Activated naive CD8-positive, alpha-beta T cell treated with anti-CD3 and anti-CD28 coated beads, Interleukin-2, amount 50 U/mL, for 16 hours (primary cell): ENCODE measurements at regions not wholly inside any gene's neighbourhood (a gene's known extent, or its start where the extent isn't known, plus 50 kb on each side); places are given as distances from the start of the nearest gene placed in this dataset.

Source experiments
- DNase-seq: peaks from one replicate; pipeline ENCODE4 v3.0.0-alpha.2; 2020; ENCODE audit warnings: low read depth, low spot score

- DNase-seq, result no peak
These were observed 366.7 kb downstream of the UQCRFS1 start for GRCh38 chr19:28846094-28846812.

GRCh38 chr19:28843761-28844492 lies 369.0 kb downstream of the UQCRFS1 start:
- no peak for DNase-seq

- DNase-seq, result no peak
These were observed 371.4 kb downstream of the UQCRFS1 start for GRCh38 chr19:28841531-28841930.

DNA sequence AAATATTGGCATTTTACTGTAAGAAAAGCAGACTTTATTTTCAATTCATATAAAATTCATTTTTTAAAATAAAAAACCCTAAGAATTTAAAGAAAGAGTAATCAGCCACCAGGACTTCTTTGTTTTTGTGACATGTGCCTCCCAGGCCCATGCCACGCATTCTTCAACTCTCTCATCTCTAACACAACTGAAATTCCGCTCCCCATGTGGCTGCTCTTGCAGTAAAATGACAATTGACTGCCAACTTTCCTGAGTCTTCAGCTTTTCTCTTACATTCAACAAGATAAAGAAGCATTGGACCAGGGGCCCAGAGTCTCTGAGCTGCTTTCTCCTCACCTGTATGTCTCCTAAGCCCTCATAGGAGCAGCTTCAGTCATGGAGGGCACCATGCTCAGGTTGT lies 372.1 kb downstream of the UQCRFS1 start:
- no peak for DNase-seq

DNA sequence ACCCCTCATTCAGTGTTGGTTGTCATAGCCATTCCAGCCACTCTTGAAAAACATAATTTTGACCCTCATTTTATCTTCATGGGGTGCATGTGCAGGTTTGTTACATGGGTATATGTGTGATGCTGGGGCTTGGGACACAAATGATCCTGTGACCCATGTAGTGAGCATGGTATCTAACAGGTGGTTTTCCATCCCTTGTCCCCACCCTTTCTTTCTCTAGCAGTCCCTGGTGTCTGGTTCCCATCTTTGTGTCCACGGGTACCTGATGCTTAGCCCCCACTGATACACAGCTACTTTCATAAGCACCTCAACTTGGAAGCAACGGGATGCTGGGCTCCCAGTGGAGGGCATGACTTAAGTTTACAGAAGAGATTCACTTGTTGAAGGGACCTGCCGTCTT lies 373.5 kb downstream of the UQCRFS1 start:
- DNase-seq, result no peak

GRCh38 chr19:28838909-28839308 lies 374.0 kb downstream of the UQCRFS1 start:
- no peak for DNase-seq

- no peak for DNase-seq
These were observed 376.5 kb downstream of the UQCRFS1 start for GRCh38 chr19:28836421-28836820.

DNA sequence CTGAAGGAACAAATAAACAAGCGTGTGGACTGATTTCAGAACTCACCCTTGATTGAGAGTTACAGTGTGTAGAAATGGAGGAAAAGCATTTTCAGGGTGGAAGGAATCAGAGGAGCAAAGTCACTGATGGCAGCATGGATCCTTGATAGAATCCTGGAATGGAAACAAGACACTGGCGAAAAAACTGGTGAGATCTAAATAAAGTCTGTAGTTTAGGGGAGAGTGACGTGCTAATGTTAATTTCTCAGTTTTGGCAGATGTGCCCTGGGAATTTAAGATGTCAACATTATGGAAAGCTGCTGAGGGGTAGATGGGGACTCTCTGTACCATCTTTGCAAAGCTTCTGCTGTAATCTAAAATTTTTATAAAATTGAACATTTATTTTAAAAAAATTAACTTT lies 378.0 kb downstream of the UQCRFS1 start:
- no peak for DNase-seq

- DNase-seq, result no peak
These were observed 381.5 kb downstream of the UQCRFS1 start for GRCh38 chr19:28831462-28831861.

- no peak for DNase-seq
These were observed 383.2 kb downstream of the UQCRFS1 start for GRCh38 chr19:28829762-28830161.

- no peak for DNase-seq
These were observed 383.6 kb downstream of the UQCRFS1 start for GRCh38 chr19:28829359-28829758.

GRCh38 chr19:28828276-28828870 lies 384.6 kb downstream of the UQCRFS1 start:
- no peak for DNase-seq

DNA sequence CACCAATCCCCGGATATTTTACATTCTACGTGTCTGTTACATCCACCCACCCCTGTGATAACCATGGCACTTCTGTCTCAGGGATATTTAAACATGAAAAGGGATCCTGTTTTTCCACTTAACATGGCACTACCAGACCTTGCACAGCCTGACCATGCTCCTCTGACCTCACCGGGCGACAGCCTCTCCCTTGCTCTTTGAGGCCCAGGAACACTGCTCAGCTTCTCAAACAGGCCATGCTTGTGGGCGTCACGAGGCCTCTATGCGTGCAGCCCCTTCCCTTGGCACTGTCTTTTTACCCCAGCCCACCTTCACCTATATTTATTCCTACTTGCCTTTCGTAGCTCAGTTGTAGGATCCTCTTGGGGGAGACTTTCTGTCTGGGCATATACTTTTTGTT lies 385.6 kb downstream of the UQCRFS1 start:
- no peak for DNase-seq

GRCh38 chr19:28823338-28823961 lies 389.5 kb downstream of the UQCRFS1 start:
- no peak for DNase-seq

GRCh38 chr19:28820289-28820688 lies 392.7 kb downstream of the UQCRFS1 start:
- no peak for DNase-seq

GRCh38 chr19:28815257-28815656 lies 397.7 kb downstream of the UQCRFS1 start:
- no peak for DNase-seq

GRCh38 chr19:28794301-28794700 lies 418.6 kb downstream of the UQCRFS1 start:
- DNase-seq, result no peak

- no peak for DNase-seq
These were observed 419.4 kb downstream of the UQCRFS1 start for GRCh38 chr19:28793391-28794168.

- no peak for DNase-seq
These were observed 427.0 kb downstream of the UQCRFS1 start for GRCh38 chr19:28785971-28786370.

DNA sequence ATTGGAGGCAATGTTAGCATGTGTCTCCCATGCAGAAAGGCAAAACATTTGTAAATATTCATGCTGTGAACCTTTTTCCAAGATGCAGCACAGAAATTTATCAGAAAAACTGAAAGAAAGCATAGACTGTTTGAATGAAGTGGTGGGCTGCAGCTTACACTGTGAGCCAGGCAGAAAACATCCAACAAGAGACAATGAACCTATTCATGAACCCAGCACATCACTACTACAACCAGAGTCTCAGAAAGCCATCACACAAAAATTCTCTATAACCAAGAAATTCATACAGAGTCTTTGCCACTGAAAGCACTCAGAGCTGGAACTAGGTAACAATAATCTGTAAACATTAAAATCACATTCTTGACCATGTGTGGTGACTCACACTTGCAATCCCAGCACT lies 448.9 kb downstream of the UQCRFS1 start:
- no peak for DNase-seq

- DNase-seq, result no peak
These were observed 466.5 kb downstream of the UQCRFS1 start for GRCh38 chr19:28746478-28746877.

GRCh38 chr19:28744943-28745342 lies 468.0 kb downstream of the UQCRFS1 start:
- no peak for DNase-seq
